Femur (tissue), 1 donor: ENCODE measurements at regions not wholly inside any gene's neighbourhood (a gene's known extent, or its start where the extent isn't known, plus 50 kb on each side); places are given as distances from the start of the nearest gene placed in this dataset.

Source experiments
- DNase-seq: peaks from one replicate; pipeline ENCODE4 v3.0.0-alpha.2; 2017

DNA sequence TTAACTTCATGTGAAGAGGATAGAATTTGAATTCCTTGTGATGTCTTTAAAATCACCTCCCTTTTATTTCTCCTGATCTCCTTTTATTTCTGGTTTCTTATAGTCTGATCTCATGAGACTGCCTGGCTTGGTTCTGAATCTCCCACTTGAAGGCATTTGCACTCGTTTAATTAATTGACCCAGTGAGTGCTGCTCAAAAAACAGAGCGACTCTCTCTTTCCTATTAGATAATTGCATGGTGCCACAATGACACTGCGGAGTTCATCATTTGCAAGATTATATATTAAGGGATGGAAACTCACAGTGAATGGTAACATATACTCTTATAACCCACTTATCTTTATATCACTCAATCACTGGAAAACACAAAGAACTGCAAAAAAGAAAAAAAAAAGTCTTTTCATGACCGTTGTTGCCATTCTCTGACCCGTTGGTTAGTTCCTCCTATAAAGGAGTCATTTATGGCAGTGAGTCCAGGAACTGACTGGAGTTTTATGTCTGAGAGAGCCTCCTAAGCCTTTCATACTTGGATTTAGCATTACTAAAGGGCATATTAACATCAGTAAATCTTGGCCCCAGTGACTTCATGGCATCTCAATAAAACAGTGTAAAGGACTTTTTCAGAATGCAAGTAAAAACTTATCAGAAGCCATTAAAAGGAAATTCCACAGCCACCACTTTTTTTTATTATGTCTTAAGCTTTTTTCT, 103.3 kb upstream of the EPHA4 start:
- no peak for DNase-seq

DNA sequence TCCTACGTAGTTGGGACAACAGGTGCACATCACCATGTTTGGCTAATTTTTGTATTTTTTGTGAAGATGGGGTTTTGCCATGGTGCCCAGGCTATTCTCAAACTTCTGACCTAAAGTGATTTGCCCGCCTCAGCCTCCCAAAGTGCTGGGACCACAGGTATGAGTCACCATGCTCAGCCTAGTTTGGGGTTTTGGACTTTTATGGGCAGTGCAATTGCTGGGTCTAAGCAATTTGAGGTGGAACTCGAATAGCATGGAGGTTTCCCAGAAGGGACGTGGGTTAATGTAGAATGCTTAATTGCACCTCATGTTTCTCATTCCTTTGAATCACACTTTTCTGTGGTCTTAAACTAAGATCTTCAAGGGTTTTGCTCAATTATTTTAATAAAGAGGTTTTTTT, 102.3 kb upstream of the EPHA4 start:
- peak; percentile 16 for DNase-seq

DNA sequence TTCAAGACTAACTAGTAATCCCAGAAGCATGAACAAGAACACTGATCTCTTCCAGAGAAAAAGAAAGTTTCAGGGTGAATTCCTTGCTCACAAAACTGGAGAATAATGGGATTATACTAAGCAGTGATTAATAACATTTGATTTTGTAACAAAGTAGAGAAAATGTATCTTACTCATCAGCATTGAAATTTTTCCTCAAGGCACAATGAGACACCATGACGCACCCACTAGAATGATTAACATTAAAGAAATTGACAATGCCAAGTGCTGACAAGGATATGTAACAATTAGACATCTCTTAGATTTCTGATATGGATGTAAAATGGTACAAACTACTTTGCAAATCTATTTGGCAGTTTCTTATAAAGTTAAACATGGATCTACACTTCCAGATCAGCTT, 101.1 kb upstream of the EPHA4 start:
- DNase-seq: no peak

DNA sequence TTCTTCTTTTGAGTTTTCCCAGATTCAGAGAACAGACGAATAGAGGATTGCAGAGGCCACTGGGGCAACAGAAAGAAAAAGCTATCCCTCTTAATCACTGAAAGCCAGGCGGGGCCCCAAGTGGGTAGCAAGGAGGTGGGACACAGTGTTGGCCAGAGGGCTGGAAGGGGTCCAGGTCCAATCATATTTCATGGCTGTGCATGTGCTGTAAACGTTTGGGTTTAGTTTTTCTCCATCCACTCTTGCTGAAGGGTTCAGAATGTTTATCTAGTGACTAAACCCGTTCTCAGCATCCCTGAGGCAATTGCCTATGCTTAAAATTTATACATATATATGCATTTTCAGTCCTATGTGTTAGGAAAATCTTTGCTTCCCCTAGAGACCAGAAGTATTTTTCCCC, 99.4 kb upstream of the EPHA4 start:
- no peak for DNase-seq

DNA sequence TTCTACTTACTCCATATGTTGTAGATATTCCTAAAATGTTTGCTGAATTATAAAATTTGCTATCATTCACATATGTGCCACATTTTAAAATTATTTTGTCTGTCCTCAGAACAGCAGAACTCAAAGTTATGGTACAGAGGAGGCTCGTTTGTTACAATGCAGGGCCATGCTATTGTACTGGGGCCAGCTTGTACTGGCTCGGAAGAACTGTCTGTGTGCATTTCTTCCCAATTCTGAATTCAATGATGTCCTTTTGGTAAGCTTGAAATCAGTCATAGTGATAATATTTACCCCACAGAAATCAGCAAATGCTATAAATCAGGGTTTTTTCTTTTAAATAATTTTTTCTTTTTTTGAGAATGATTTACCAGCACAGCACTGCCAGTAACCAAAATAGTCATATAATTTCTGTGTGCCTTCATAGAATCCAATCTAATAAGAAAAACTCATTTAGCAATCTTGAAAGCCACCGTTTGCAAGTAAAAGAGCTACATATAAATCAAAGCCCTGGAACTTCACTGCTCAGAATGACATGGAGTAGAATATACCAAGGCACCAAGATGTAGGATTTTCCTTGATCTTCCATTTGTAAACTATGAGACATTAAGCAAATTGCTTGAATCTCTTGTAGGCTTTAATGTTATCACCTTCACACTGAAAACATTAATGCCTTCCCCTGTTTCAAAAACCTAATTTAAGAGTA, 90.7 kb upstream of the EPHA4 start:
- DNase-seq: no peak

DNA sequence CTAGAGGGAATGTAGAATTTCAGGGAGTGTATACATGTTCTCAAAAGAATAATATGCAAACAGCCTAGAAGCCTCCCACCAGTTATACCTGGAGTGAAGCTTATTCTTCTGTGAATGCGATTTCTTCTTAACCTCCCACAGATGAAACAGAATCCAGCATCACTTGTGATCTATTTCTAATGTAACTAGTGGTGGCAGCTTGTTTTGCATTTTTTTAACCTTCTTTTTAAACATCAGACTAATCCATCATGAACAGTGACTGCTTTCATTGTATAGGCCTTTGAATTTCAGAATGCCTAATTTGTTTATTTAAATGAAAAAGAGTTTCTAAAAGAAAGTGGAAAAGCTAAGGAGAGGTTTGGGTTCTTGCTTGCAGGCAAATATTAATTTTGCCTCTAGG, 85.7 kb upstream of the EPHA4 start:
- DNase-seq: no peak

DNA sequence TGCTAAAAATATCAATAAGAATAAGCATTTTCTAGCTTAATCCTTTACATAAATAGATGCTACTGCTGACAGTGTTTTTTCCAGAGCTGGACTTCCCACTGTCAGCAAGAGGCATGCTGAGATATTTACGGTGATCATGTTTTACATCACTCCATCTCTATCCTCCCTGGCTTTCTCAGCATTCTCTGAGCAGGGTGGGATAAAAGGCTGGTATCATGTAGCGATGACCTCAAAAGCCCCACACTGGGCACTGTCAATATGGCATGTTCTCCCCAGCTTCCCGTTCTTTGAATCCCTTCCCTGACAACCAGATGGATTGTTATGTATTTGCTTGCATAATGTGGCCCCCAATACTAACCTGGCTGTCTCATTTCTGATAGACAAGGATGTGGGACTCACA, 83.2 kb upstream of the EPHA4 start:
- no peak for DNase-seq

DNA sequence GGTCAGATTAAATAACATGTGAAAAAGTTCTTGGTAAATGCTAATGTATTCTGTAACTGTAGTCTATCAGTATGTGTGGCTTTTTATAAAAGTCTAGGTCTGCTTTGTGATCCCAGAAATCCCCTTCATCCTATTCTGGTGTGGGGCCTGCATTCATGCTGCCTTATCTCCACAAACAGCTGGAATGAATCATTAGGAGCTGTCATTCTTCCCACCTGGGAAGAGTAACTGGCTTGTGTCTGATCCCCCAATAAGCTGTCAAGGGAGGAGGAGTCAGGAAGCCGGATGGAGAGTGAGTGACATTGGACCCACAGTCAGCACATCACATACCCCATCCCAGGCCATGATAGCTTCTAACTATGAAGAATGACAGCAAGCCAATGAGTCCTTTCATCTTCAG, 81.1 kb upstream of the EPHA4 start:
- DNase-seq: no peak

DNA sequence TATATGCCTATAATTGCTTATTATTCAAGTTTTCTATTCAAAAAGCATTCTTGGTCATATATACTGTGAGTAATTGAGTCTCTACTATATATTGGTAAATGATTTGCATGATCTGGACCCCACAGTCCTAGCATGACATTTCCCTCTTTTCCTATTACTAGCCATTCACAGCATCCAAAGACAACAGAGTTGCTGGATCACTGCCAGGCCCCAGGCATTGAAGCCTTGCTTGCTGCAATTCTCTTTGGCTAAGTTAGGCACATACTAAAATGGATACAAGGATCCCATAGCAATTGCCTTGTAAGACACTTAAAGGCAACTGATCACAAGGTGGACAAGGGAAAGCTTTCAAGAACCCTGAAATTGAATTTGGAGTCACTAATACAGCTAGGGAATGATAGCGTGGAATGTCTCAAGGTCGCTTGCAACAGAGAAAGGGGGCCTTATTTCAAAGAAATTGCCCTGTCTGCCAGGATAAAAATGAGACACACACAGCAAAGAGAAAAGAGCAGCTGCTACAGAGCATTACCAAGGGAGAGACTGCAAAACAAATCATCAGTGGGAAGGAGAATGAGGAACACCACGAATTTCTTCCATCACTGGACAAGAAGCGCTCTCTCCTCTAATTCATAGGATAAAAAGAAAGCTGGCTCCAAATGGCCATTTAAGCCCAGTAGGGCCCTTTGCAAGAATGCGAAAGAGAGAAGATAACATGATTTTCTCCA, 77.1 kb upstream of the EPHA4 start:
- peak; percentile 47 for DNase-seq

DNA sequence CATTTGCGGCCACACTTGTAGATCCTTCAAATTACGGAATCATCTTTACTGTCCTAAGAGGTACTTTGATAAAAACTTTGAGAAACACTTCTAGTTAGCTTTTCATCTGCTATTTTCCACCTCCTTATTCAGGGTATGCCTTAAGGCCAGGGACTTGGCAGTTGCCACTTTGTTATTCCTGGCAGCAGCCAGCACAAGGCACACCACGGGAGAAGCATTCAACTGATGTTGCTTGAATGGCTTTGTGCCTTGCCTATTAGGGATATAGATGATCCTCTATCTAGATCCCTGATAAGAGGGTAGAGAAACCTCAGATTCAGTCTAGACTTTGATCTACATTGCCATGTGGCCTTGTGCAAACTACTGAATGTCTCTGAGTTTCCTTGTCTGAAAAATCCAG, 70.3 kb upstream of the EPHA4 start:
- DNase-seq: no peak

DNA sequence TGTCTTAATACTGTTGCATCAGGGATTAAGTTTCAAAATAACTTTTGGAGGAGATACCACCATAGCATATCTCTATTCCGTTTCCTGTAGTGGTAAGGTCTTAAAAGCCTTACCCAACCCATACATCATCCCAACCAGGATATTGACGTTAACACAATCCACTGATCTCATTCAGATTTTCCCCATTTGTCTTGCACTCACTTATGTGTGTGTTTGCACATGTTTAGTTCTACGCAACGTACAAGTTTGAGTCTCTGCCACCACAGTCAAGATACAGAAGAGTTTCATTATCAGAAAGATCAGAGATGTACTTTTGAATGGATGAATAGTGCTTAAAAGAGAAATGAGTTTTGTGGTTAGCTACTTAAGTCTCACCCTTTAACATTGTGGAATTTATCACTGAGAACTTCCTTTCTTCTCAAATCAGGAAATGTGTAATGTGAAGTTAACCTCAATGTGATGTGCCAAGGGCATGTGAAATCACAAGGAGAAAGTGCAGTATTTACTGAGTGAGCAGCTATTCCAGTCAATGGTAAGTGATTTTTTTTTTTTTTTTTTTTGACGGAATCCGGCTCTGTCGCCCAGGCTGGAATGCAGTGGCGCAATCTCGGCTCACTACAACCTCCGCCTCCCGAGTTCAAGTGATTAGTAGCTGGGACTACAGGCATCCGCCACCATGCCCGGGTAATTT, 69.2 kb upstream of the EPHA4 start:
- DNase-seq: no peak

DNA sequence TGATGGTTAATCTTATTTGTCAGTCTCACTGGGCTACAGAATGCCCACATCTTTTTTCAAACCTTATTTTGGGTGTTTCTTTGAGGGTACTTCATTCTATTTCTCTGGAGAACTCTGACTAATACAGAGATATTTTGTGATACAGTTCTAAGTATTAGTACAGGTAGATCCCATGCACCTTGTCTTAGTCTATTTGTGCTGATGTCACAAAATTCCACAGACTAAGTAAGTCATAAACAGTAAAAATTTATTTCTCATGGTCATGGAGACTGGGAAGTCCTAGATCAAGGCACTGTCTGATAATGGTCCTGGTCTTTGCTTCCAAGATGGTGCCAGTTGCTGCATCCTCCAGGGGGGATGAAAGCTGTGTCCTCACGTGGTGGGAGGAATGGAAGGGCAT, 68.6 kb upstream of the EPHA4 start:
- DNase-seq: no peak

DNA sequence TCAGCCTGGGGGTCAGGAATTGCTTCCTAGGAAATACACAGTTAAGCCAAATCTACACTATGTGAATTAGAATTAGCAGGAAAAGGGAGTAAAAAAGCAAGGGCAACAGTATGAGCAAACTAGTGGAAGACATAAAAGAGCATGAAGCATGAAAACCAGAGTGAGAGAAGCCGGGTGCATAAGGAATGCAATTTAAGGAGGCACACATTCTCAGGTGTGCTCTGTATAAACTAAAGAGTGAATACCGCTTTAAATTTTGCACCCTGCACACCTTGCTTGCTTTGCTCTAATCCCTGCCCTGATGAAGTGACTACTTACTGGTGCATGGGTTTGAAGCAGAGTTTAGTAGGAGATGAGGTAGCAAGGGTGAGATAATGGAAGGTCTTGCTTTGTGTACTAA, 65.7 kb upstream of the EPHA4 start:
- DNase-seq: no peak

DNA sequence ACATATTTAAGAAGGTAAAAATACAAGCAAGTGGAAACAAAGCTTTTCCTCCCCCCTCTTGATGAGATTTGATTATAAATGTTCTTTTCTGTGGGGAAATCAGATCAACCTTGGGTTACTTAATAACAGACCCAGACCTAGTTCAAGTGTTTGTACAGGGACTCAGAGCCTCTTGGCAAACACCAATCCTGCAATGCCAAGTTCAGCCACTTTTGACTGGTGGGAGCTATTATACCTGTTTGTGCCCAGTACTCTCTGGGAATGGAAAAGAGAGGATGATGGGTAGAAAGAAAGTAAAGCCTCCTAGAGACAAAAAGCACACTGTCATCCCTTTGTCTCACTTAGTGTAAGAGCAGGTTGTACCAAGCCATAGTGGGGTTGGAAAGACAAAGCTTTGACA, 63.8 kb upstream of the EPHA4 start:
- DNase-seq: no peak

DNA sequence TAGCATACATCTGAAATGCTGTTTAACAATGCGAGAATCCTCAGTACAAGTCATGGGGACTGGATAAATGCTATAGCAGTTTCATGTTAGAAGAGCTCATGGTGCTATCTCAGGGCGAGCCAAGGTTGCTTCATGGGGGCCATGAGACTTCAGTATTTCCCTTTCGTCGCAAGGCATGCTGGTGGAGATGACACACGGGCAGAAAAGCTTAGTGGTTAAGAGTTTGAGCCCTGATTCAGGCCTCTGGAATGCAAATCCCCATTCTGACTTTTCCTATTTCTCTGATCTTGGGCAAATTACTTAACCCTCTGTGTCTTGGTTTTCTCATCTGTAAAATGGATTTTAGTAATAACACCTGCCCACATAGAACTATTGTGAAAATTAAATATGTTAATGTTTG, 57.4 kb upstream of the EPHA4 start:
- no peak for DNase-seq

DNA sequence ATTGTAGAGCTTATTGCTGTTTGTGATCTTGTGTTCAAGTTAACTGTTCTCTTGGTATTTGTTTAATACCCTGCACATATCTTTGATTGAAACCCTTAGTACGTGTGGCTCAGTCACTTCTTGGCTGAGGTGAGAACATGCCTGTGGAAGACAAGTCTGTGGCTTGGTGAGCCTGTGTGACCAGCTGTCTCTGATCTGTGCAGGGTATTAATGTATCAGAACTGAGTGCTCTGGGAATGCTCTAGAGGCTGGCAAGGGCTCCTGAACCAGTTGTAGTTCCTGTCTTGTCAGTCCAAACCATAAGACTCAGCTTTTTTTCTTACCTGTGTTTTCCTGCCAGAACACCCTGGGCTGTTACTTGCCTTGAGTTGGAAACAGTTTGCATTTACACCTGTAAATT, 52.4 kb upstream of the EPHA4 start:
- no peak for DNase-seq
